ENCODE measurements at regions not wholly inside any gene's neighbourhood (a gene's known extent, or its start where the extent isn't known, plus 50 kb on each side); places are given as distances from the start of the nearest gene placed in this dataset.

GRCh38 chr3:105154692-105155091, 212.0 kb upstream of the ALCAM start:
- no peaks in the 10 kb centered on the region for H3K27me3 ChIP-seq (ENCODE audit: control insufficient read depth, insufficient read depth, low read length)
- DNase-seq (ENCODE audit: low read depth) = no peak
- POLR2A ChIA-PET = no interaction called here

GRCh38 chr3:105157067-105157765, 209.5 kb upstream of the ALCAM start:
- CTCF ChIA-PET = no interaction called here
- POLR2A ChIA-PET = no interaction called here
- TF ChIP-seq CTCF (IDR thresholded peaks at IDR 0.05; ENCODE audit: insufficient read depth, low read depth, low read length) = no peak

More at GRCh38 chr3:105154692-105155091, 212.0 kb upstream of the ALCAM start:
- Histone ChIP-seq H3K4me3 (ENCODE audit: low read depth, low read length) (no peak overlapping the region), H3K36me3 (ENCODE audit: control insufficient read depth, insufficient read depth, low read length) (no peaks in the 10 kb centered on the region)
- TF ChIP-seq CTCF (IDR thresholded peaks at IDR 0.05; ENCODE audit: insufficient read depth, low read depth, low read length) = no peak
- CTCF ChIA-PET = no interaction called here

GRCh38 chr3:105157766-105158085, 209.0 kb upstream of the ALCAM start:
- ChIA-PET CTCF (no interaction called here), POLR2A (no interaction called here)
- no peak for DNase-seq (ENCODE audit: low read depth)

More at GRCh38 chr3:105157067-105157765, 209.5 kb upstream of the ALCAM start:
- no peak for DNase-seq (ENCODE audit: low read depth)
- Histone ChIP-seq H3K4me3 (ENCODE audit: low read depth, low read length) (no peak overlapping the region), H3K36me3 (ENCODE audit: control insufficient read depth, insufficient read depth, low read length) (no peaks in the 10 kb centered on the region), H3K27me3 (ENCODE audit: control insufficient read depth, insufficient read depth, low read length) (no peaks in the 10 kb centered on the region)

GRCh38 chr3:105158286-105158685, 208.4 kb upstream of the ALCAM start:
- no peak for TF ChIP-seq CTCF (IDR thresholded peaks at IDR 0.05; ENCODE audit: insufficient read depth, low read depth, low read length)

More at GRCh38 chr3:105157766-105158085, 209.0 kb upstream of the ALCAM start:
- TF ChIP-seq CTCF (IDR thresholded peaks at IDR 0.05; ENCODE audit: insufficient read depth, low read depth, low read length) = no peak
- no peaks in the 10 kb centered on the region for H3K36me3 ChIP-seq (ENCODE audit: control insufficient read depth, insufficient read depth, low read length)
- H3K27me3 ChIP-seq (ENCODE audit: control insufficient read depth, insufficient read depth, low read length) = no peaks in the 10 kb centered on the region
- H3K4me3 ChIP-seq (ENCODE audit: low read depth, low read length) = no peak overlapping the region

GRCh38 chr3:105162448-105162847, 204.3 kb upstream of the ALCAM start:
- ChIA-PET CTCF (no interaction called here), POLR2A (no interaction called here)
- Histone ChIP-seq H3K4me3 (ENCODE audit: low read depth, low read length) (no peak overlapping the region), H3K27me3 (ENCODE audit: control insufficient read depth, insufficient read depth, low read length) (no peaks in the 10 kb centered on the region), H3K36me3 (ENCODE audit: control insufficient read depth, insufficient read depth, low read length) (no peaks in the 10 kb centered on the region)
- no peak for DNase-seq (ENCODE audit: low read depth)
- TF ChIP-seq CTCF (IDR thresholded peaks at IDR 0.05; ENCODE audit: insufficient read depth, low read depth, low read length) = no peak

More at GRCh38 chr3:105158286-105158685, 208.4 kb upstream of the ALCAM start:
- no peak for DNase-seq (ENCODE audit: low read depth)
- H3K4me3 ChIP-seq (ENCODE audit: low read depth, low read length) = no peak overlapping the region
- H3K36me3 ChIP-seq (ENCODE audit: control insufficient read depth, insufficient read depth, low read length) = no peaks in the 10 kb centered on the region
- ChIA-PET POLR2A (no interaction called here), CTCF (interaction anchor here (1.2 kb wide), 1 partner anchor 24 kb away, joined by 4 read pairs; no protein-coding TSS in a partner anchor)
- no peaks in the 10 kb centered on the region for H3K27me3 ChIP-seq (ENCODE audit: control insufficient read depth, insufficient read depth, low read length)

All from BJ (cell line).